Ascending aorta (tissue), 2 donors: ENCODE measurements at regions not wholly inside any gene's neighbourhood (a gene's known extent, or its start where the extent isn't known, plus 50 kb on each side); places are given as distances from the start of the nearest gene placed in this dataset.

Experiments
- DNase-seq, 2 donors: peaks; one replicate each; pipeline ENCODE4 v3.0.0-alpha.2; 2019; ENCODE audit warnings: low spot score in 2 of 2
- H3K27ac ChIP-seq, 2 donors: fragments of 200-600 bp; sonication (generic); one replicate each; pipeline ENCODE4 v1.5.1; 2016 to 2017; ENCODE audit warnings: mild to moderate bottlenecking in 1 of 2
- H3K27me3 ChIP-seq: fragments of 200-600 bp; sonication (generic); one replicate; pipeline ENCODE4 v1.5.1; 2017
- H3K36me3 ChIP-seq, 2 donors: fragments of 200-600 bp; sonication (generic); one replicate each; pipeline ENCODE4 v1.5.1; 2016
- H3K4me1 ChIP-seq, 2 donors: fragments of 200-600 bp; sonication (generic); one replicate each; pipeline ENCODE4 v1.5.1; 2016 to 2017; ENCODE audit warnings: mild to moderate bottlenecking in 1 of 2
- H3K4me3 ChIP-seq, 2 donors: fragments of 200-600 bp; sonication (generic); one replicate each; pipeline ENCODE4 v1.5.1; 2016 to 2017; ENCODE audit warnings: mild to moderate bottlenecking in 1 of 2
- H3K9me3 ChIP-seq, 2 donors: fragments of 200-600 bp; sonication (generic); one replicate each; pipeline ENCODE4 v1.5.1; 2016
- CTCF ChIP-seq, 3 experiments: fragments of 200-600 bp in 2 of 3; fragments of 450-650 bp in 1 of 3; sonication (generic) in 2 of 3; IDR thresholded peaks; one replicate each; pipeline ENCODE4 v1.5.1; 2016 to 2019; ENCODE audit warnings: antibody characterized with exemption in 3 of 3, mild to moderate bottlenecking in 1 of 3, moderate library complexity in 1 of 3
- intact Hi-C: fragments of 100-400 bp; cut with DNase I; formaldehyde crosslinking; loops from one replicate; pipeline ENCODE4 v1.15.1; 2023

GRCh38 chr1:222241410-222241809 is 306.5 kb downstream of the HHIPL2 start:
- Histone ChIP-seq H3K27me3 (no peaks in the 10 kb centered on the region), H3K27ac (no peak overlapping the region), H3K4me1 (no peaks in the 10 kb centered on the region), H3K4me3 (no peak overlapping the region), H3K36me3 (no peaks in the 10 kb centered on the region), H3K9me3 (no peaks in the 10 kb centered on the region)
- TF ChIP-seq CTCF (IDR thresholded peaks at IDR 0.05): no peak
- intact Hi-C loops: no loop called here
- no peak for DNase-seq

GRCh38 chr1:222240536-222241181 is 307.2 kb downstream of the HHIPL2 start:
- H3K36me3 ChIP-seq: no peaks in the 10 kb centered on the region
- no peak overlapping the region for H3K4me3 ChIP-seq
- H3K27ac ChIP-seq: no peak overlapping the region
- no peaks in the 10 kb centered on the region for H3K4me1 ChIP-seq
- H3K27me3 ChIP-seq: no peaks in the 10 kb centered on the region
- TF ChIP-seq CTCF (IDR thresholded peaks at IDR 0.05): no peak
- DNase-seq: no peak
- intact Hi-C loops: no loop called here
- no peaks in the 10 kb centered on the region for H3K9me3 ChIP-seq

GRCh38 chr1:222239130-222239529 is 308.8 kb downstream of the HHIPL2 start:
- intact Hi-C loops: no loop called here
- H3K27me3 ChIP-seq: no peaks in the 10 kb centered on the region
- H3K4me3 ChIP-seq: no peak overlapping the region
- H3K4me1 ChIP-seq: no peaks in the 10 kb centered on the region
- H3K27ac ChIP-seq: no peak overlapping the region
- H3K9me3 ChIP-seq: no peaks in the 10 kb centered on the region
- DNase-seq: no peak
- TF ChIP-seq CTCF (IDR thresholded peaks at IDR 0.05): no peak
- H3K36me3 ChIP-seq: no peaks in the 10 kb centered on the region

GRCh38 chr1:222234351-222234750 is 313.6 kb downstream of the HHIPL2 start:
- intact Hi-C loops: no loop called here
- no peak for TF ChIP-seq CTCF (IDR thresholded peaks at IDR 0.05)
- no peak overlapping the region for H3K27ac ChIP-seq
- no peaks in the 10 kb centered on the region for H3K9me3 ChIP-seq
- no peak overlapping the region for H3K4me3 ChIP-seq
- DNase-seq: no peak
- H3K4me1 ChIP-seq: no peaks in the 10 kb centered on the region
- H3K27me3 ChIP-seq: no peaks in the 10 kb centered on the region
- no peaks in the 10 kb centered on the region for H3K36me3 ChIP-seq

GRCh38 chr1:222233444-222234158 is 314.3 kb downstream of the HHIPL2 start:
- Histone ChIP-seq H3K27ac (no peak overlapping the region), H3K4me1 (no peaks in the 10 kb centered on the region)

More at GRCh38 chr1:222233444-222234158, 314.3 kb downstream of the HHIPL2 start:
- Histone ChIP-seq H3K27me3 (no peaks in the 10 kb centered on the region), H3K4me3 (no peak overlapping the region), H3K36me3 (no peaks in the 10 kb centered on the region), H3K9me3 (no peaks in the 10 kb centered on the region)
- no peak for DNase-seq
- intact Hi-C loops: no loop called here
- TF ChIP-seq CTCF (IDR thresholded peaks at IDR 0.05): no peak
